Lung (tissue), 11 donors: ENCODE measurements at regions not wholly inside any gene's neighbourhood (a gene's known extent, or its start where the extent isn't known, plus 50 kb on each side); places are given as distances from the start of the nearest gene placed in this dataset.

Experiments
- ATAC-seq: fragments of 200-7000 bp; cut with Tn5 transposase; one replicate; pipeline ENCODE4 v1.9.1; 2020; ENCODE audit warnings: moderate number of reproducible peaks; ENCODE audit not compliant: insufficient read depth, low FRiP score
- DNase-seq, 3 donors: peaks; one replicate each; pipeline ENCODE4 v3.0.0-alpha.2; 2013 to 2017
- H3K27ac ChIP-seq, 2 donors: one replicate each; pipeline ENCODE4 v1.5.1; 2013; ENCODE audit warnings: mild to moderate bottlenecking in 2 of 2, moderate library complexity in 2 of 2, control low read depth in 1 of 2, inconsistent platforms in 1 of 2, low read depth in 1 of 2, low read length in 1 of 2
- H3K27me3 ChIP-seq, 3 donors: one replicate each; pipeline ENCODE4 v1.5.1; 2013; ENCODE audit warnings: low read length in 2 of 3; ENCODE audit not compliant: control insufficient read depth in 3 of 3, insufficient read depth in 3 of 3
- H3K36me3 ChIP-seq, 4 donors: one replicate each; pipeline ENCODE4 v1.5.1; 2013; ENCODE audit warnings: low read length in 4 of 4, mild to moderate bottlenecking in 1 of 4, moderate library complexity in 1 of 4; ENCODE audit not compliant: control insufficient read depth in 4 of 4, insufficient read depth in 4 of 4
- H3K4me1 ChIP-seq, 5 donors: one replicate each; pipeline ENCODE4 v1.5.1; 2013; ENCODE audit warnings: low read length in 5 of 5, mild to moderate bottlenecking in 2 of 5, moderate library complexity in 1 of 5; ENCODE audit not compliant: control insufficient read depth in 5 of 5, insufficient read depth in 5 of 5
- H3K4me3 ChIP-seq: one replicate; pipeline ENCODE4 v1.5.1; 2013; ENCODE audit warnings: mild to moderate bottlenecking, control low read depth, moderate library complexity
- H3K9ac ChIP-seq, 2 donors: one replicate each; pipeline ENCODE4 v1.5.1; 2013; ENCODE audit warnings: low read length in 2 of 2, control low read depth in 1 of 2; ENCODE audit not compliant: insufficient read depth in 1 of 2
- H3K9me3 ChIP-seq, 4 donors: one replicate each; pipeline ENCODE4 v1.5.1; 2013; ENCODE audit warnings: low read length in 3 of 4, mild to moderate bottlenecking in 1 of 4, moderate library complexity in 1 of 4; ENCODE audit not compliant: control insufficient read depth in 4 of 4, insufficient read depth in 3 of 4
- WGBS, 2 donors: extraction: QIAGEN DNeasy Blood & Tissue Kit; methylation state at CpG; one replicate each; pipeline ENCODE4 v1.1.7; 2013; 5-methylcytosine and 5-hydroxymethylcytosine counted together
- TF ChIP-seq, protein P1 (sequence below): IDR thresholded peaks from 2 replicates; pipeline ENCODE4 v1.5.1; 2012; ENCODE audit warnings: mild to moderate bottlenecking; ENCODE audit errors: control extremely low read depth, extremely low read depth
- donor health status: control.
- donor health status: control.
- donor health status: Bipolar disorder and iron deficiency.
- donor health status: healthy.
- donor health status: DM: yes; HTN: yes; CAD: no.

DNA sequence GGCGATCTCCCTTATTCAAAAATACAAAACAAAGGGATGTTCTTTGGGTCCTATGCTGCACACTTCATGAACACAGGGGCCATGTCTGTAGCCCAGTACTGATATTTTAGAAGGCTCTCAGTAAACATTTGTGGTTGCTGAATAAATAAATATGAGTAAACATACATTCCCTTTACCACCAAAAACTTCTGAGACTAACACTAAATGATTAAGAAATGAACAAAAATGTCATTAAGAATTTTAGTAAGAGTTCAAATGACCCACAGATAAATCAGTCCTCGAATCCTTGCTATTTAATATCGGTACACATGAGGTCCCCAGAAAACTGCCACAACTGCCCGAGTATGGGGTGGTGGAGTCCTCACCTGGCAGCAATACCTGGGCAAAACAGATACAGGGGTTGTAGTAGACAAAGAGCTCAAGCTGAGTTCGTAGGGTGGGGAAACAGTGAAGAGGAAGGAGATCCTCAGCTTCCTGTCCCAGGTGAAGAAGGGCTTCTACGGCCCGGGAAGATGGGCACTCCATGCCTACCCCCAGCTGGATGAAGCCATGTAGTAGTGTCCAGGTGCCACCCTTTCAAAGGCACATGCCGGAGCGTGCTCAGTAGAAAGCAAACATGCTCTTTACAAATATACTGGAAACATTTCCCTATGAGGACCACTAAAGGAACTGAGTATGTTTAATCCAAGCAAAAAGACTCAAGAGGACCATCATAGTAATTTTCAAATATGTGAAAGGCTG is 72.6 kb upstream of the ARHGAP29 start:
- ATAC-seq (no peak), DNase-seq (no peak)
- no peak overlapping the region for H3K27ac ChIP-seq
- no peaks in the 10 kb centered on the region for H3K36me3 ChIP-seq
- no peaks in the 10 kb centered on the region for H3K9me3 ChIP-seq
- no peaks in the 10 kb centered on the region for H3K27me3 ChIP-seq
- H3K9ac ChIP-seq, result no peak overlapping the region
- TF ChIP-seq, protein P1, sequence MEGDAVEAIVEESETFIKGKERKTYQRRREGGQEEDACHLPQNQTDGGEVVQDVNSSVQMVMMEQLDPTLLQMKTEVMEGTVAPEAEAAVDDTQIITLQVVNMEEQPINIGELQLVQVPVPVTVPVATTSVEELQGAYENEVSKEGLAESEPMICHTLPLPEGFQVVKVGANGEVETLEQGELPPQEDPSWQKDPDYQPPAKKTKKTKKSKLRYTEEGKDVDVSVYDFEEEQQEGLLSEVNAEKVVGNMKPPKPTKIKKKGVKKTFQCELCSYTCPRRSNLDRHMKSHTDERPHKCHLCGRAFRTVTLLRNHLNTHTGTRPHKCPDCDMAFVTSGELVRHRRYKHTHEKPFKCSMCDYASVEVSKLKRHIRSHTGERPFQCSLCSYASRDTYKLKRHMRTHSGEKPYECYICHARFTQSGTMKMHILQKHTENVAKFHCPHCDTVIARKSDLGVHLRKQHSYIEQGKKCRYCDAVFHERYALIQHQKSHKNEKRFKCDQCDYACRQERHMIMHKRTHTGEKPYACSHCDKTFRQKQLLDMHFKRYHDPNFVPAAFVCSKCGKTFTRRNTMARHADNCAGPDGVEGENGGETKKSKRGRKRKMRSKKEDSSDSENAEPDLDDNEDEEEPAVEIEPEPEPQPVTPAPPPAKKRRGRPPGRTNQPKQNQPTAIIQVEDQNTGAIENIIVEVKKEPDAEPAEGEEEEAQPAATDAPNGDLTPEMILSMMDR, result no peak
- H3K4me1 ChIP-seq, result peaks cover 0 to 2% (median 0%) of the 10 kb centered on the region in 5 donors
- WGBS, 2 donors, result 83 to 84% methylated on average over 9 of the region's 9 CpGs
- no peak overlapping the region for H3K4me3 ChIP-seq

DNA sequence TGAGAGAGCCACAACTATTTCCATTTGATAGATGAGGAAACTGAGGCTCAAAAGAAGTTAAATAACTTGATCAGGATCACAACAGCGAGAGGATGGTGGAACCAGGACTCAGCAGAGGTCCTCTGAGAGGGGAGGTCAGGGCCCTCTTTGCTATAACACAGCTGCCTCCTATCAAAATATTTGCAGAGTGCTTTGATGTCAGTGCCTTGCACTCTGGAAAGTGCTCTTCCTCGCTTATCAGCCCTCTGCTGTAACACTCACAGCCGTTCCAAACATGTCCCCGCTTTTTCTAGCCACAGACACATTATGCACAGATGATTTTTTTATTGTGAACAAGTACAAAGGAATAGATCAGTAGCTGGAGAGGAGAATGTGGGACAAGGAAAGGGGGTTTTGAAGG is 71.8 kb upstream of the ARHGAP29 start:
- WGBS, 2 donors, result 69 to 81% methylated on average over 4 of the region's 4 CpGs
- DNase-seq, result no peak
- H3K36me3 ChIP-seq, result no peaks in the 10 kb centered on the region
- no peak overlapping the region for H3K9ac ChIP-seq
- no peak overlapping the region for H3K27ac ChIP-seq
- no peaks in the 10 kb centered on the region for H3K27me3 ChIP-seq
- no peak for ATAC-seq
- TF ChIP-seq, protein P1, result no peak
- no peak overlapping the region for H3K4me3 ChIP-seq
- H3K9me3 ChIP-seq, result no peaks in the 10 kb centered on the region
- peaks cover 0 to 3% (median 0%) of the 10 kb centered on the region in 5 donors for H3K4me1 ChIP-seq

DNA sequence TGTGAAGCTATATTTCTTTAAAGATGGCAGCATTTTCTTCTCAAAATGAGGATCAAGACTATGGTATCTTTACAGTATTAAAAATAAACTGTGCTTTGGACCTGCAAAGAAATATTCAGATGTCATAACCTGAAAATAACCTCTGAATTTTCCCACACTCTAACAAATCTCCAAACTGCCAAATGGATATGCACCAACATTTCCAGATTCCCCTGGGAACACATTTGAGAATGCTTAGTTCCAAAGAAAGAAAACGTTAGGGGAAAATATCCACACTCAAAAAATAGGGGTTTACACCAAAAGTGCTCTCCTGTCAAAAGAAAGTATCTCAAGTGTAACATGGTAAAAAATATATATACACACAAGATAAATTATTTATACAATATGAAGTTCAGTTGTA is 69.1 kb upstream of the ARHGAP29 start:
- no peak for ATAC-seq
- no peaks in the 10 kb centered on the region for H3K36me3 ChIP-seq

More for the DNA sequence above, 69.1 kb upstream of the ARHGAP29 start:
- peaks cover 0 to 14% (median 0%) of the 10 kb centered on the region in 5 donors for H3K4me1 ChIP-seq
- H3K9me3 ChIP-seq, result peaks cover 0 to 4% (median 0%) of the 10 kb centered on the region in 4 donors
- no peak overlapping the region for H3K27ac ChIP-seq
- no peaks in the 10 kb centered on the region for H3K27me3 ChIP-seq
- H3K4me3 ChIP-seq, result no peak overlapping the region
- TF ChIP-seq, protein P1, result no peak
- H3K9ac ChIP-seq, result no peak overlapping the region
- WGBS, 2 donors, result 61 to 83% methylated on average over 1 of the region's 1 CpG
- no peak for DNase-seq
